Osteocyte (in vitro differentiated cells): ENCODE measurements at regions not wholly inside any gene's neighbourhood (a gene's known extent, or its start where the extent isn't known, plus 50 kb on each side); places are given as distances from the start of the nearest gene placed in this dataset.

Source experiments
- DNase-seq: peaks from one replicate; pipeline ENCODE4 v3.0.0; 2021; ENCODE audit warnings: mixed read lengths; ENCODE audit not compliant: unreplicated experiment; ENCODE audit errors: extremely low spot score
- H3K27ac Mint-ChIP-seq: one replicate; pipeline ENCODE4 v1.8.0; 2021; ENCODE audit warnings: mild to moderate bottlenecking, mixed read lengths; ENCODE audit not compliant: unreplicated experiment
- H3K27me3 Mint-ChIP-seq: one replicate; pipeline ENCODE4 v1.8.0; 2021; ENCODE audit warnings: mixed read lengths; ENCODE audit not compliant: unreplicated experiment
- H3K36me3 Mint-ChIP-seq: one replicate; pipeline ENCODE4 v1.8.0; 2021; ENCODE audit warnings: mixed read lengths; ENCODE audit not compliant: unreplicated experiment
- H3K4me1 Mint-ChIP-seq: one replicate; pipeline ENCODE4 v1.8.0; 2021; ENCODE audit warnings: mixed read lengths; ENCODE audit not compliant: unreplicated experiment
- H3K4me3 Mint-ChIP-seq: one replicate; pipeline ENCODE4 v1.8.0; 2021; ENCODE audit warnings: mild to moderate bottlenecking, moderate library complexity, mixed read lengths; ENCODE audit not compliant: unreplicated experiment
- H3K9me3 Mint-ChIP-seq: one replicate; pipeline ENCODE4 v1.8.0; 2021; ENCODE audit warnings: mixed read lengths; ENCODE audit not compliant: unreplicated experiment
- TF ChIP-seq, protein P1 (sequence below): fragments of 200-600 bp; sonication (generic); IDR thresholded peaks from 2 replicates; pipeline ENCODE4 v1.5.0; 2021; ENCODE audit warnings: antibody characterized with exemption, mild to moderate bottlenecking, moderate library complexity

DNA sequence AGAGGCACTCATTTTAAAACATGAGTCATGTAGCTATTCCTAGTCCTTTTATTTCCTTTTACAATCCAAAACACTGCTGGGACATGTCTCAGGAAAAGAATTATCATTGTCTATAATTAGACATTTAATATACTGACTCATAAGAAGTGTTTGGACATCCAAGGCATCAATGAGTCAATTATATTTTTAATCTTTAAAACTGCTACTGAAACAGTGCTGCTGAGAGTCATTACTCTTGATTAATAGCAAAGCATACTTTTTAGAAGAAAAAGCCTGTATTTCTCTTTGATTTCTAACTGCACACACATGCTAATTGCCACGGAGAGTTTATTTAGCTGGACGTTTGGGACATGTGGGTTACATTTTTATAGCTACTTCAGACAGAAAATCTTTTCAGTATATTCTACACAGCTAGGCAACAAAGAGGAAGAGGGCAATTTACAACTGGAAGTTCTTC lies 1249.0 kb upstream of the CDH18 start:
- Mint-ChIP-seq H3K4me3 (no peak overlapping the region), H3K9me3 (no peaks in the 10 kb centered on the region), H3K27me3 (no peaks in the 10 kb centered on the region), H3K4me1 (peaks cover 21% of the 10 kb centered on the region), H3K27ac (peak overlapping the region; percentile 67), H3K36me3 (no peaks in the 10 kb centered on the region)
- DNase-seq = no peak
- TF ChIP-seq, protein P1, sequence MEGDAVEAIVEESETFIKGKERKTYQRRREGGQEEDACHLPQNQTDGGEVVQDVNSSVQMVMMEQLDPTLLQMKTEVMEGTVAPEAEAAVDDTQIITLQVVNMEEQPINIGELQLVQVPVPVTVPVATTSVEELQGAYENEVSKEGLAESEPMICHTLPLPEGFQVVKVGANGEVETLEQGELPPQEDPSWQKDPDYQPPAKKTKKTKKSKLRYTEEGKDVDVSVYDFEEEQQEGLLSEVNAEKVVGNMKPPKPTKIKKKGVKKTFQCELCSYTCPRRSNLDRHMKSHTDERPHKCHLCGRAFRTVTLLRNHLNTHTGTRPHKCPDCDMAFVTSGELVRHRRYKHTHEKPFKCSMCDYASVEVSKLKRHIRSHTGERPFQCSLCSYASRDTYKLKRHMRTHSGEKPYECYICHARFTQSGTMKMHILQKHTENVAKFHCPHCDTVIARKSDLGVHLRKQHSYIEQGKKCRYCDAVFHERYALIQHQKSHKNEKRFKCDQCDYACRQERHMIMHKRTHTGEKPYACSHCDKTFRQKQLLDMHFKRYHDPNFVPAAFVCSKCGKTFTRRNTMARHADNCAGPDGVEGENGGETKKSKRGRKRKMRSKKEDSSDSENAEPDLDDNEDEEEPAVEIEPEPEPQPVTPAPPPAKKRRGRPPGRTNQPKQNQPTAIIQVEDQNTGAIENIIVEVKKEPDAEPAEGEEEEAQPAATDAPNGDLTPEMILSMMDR = no peak

DNA sequence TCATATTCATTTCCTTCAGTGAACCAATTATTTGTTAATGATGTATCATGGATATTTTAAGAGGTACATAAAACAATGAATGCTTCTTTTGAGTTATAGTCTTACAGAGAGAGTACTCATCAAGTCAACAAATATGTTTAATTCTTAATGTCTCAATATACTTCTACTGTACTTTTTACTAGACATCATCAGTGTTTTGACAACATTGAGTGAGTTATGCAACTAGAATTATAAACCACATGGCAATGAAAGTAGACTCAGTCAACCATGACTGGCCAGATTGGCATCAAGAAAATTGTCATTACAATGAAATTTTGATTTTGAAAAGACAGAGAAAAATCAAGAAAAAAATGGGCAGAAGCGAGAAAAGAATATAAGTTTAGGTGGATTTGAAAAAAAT lies 1248.1 kb upstream of the CDH18 start:
- no peak for DNase-seq
- Mint-ChIP-seq H3K36me3 (no peaks in the 10 kb centered on the region), H3K27me3 (no peaks in the 10 kb centered on the region), H3K27ac (no peak overlapping the region), H3K4me1 (peaks cover 21% of the 10 kb centered on the region), H3K9me3 (no peaks in the 10 kb centered on the region), H3K4me3 (no peak overlapping the region)
- TF ChIP-seq, protein P1 = no peak

DNA sequence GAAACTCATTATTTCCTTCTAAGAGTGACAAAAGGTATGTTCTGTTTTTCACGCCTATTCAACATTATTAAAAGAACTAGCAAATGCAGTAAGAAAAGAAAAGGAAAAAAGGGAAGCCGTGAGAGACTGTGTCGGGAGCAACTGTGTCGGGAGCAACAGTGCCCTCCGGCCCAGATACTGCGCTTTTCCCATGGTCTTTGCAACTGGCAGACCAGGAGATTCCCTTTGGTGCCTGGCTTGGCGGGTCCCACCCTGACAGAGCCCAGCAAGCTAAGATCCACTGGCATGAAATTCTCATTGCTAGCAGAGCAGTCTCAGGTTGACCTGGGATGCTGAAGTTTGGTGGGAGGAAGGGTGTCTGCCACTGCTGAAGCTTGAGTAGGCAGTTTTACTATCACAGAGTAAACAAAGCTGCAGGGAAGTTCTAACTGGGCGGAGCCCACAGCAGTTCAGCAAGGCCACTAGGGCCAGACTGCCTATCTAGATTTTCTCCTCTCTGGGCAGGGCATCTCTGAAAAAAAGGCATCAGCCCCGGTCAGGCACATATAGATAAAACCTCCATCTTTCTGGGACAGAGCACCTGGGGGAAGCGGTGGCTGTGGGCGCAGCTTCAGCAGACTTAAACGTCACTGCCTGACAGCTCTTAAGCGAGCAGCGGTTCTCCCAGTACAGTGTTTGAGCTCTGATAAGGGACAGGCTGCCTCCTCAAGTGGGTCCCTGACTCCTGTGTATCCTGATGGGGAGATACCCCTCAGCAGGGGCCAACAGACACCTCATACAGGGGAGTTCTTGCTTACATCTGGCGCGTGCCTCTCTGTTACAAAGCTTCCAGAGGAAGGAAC lies 1237.4 kb upstream of the CDH18 start:
- Mint-ChIP-seq H3K4me1 (no peaks in the 10 kb centered on the region), H3K9me3 (no peaks in the 10 kb centered on the region), H3K36me3 (peaks cover 3% of the 10 kb centered on the region), H3K27me3 (peaks cover 6% of the 10 kb centered on the region), H3K4me3 (no peak overlapping the region), H3K27ac (no peak overlapping the region)
- TF ChIP-seq, protein P1 = no peak
- DNase-seq = no peak

GRCh38 chr5:21221616-21222015 lies 1233.6 kb upstream of the CDH18 start:
- no peaks in the 10 kb centered on the region for H3K27me3 Mint-ChIP-seq
- no peak for DNase-seq
- no peaks in the 10 kb centered on the region for H3K36me3 Mint-ChIP-seq
- TF ChIP-seq, protein P1 = no peak
- H3K4me1 Mint-ChIP-seq = no peaks in the 10 kb centered on the region
- H3K4me3 Mint-ChIP-seq = no peak overlapping the region
- no peak overlapping the region for H3K27ac Mint-ChIP-seq
- peaks cover 3% of the 10 kb centered on the region for H3K9me3 Mint-ChIP-seq

GRCh38 chr5:21219966-21220365 lies 1232.0 kb upstream of the CDH18 start:
- H3K9me3 Mint-ChIP-seq = peaks cover 3% of the 10 kb centered on the region
- no peak for DNase-seq
- H3K27ac Mint-ChIP-seq = no peak overlapping the region
- TF ChIP-seq, protein P1 = no peak
- no peaks in the 10 kb centered on the region for H3K4me1 Mint-ChIP-seq
- H3K36me3 Mint-ChIP-seq = no peaks in the 10 kb centered on the region
- no peak overlapping the region for H3K4me3 Mint-ChIP-seq
- no peaks in the 10 kb centered on the region for H3K27me3 Mint-ChIP-seq
